HG03575 (cell line): ENCODE measurements at regions not wholly inside any gene's neighbourhood (a gene's known extent, or its start where the extent isn't known, plus 50 kb on each side); places are given as distances from the start of the nearest gene placed in this dataset.
"Not testable (repeated sequence)": the region's sequence is repeated elsewhere in the genome, so short reads cannot be mapped to it uniquely, and the experiment has no call there.

Source experiments
- ATAC-seq: cut with Tn5 transposase; IDR thresholded peaks from one replicate; pipeline ENCODE4 v1.9.1; 2021; ENCODE audit not compliant: unreplicated experiment, insufficient number of reproducible peaks, low FRiP score; ENCODE audit errors: extremely low read depth

- not testable (repeated sequence) for ATAC-seq
Measured at GRCh38 chr1:83145820-83146219, 853.1 kb downstream of the TTLL7 start.

GRCh38 chr1:83142802-83143201 is 856.1 kb downstream of the TTLL7 start:
- not testable (repeated sequence) for ATAC-seq

- not testable (repeated sequence) for ATAC-seq
Measured at GRCh38 chr1:83135524-83136157, 863.3 kb downstream of the TTLL7 start.

GRCh38 chr1:83134322-83135014 is 864.5 kb downstream of the TTLL7 start:
- not testable (repeated sequence) for ATAC-seq

- no peak for ATAC-seq
Measured at GRCh38 chr1:83131692-83131955, 867.3 kb downstream of the TTLL7 start.

GRCh38 chr1:83130886-83131691 is 867.8 kb downstream of the TTLL7 start:
- no peak for ATAC-seq

GRCh38 chr1:83129107-83129506 is 869.8 kb downstream of the TTLL7 start:
- ATAC-seq = peak; percentile 41

GRCh38 chr1:83125456-83125855 is 873.5 kb downstream of the TTLL7 start:
- ATAC-seq = no peak

- no peak for ATAC-seq
Measured at GRCh38 chr1:83123019-83123418, 875.9 kb downstream of the TTLL7 start.

GRCh38 chr1:83118472-83118871 is 880.5 kb downstream of the TTLL7 start:
- ATAC-seq = no peak

- ATAC-seq = not testable (repeated sequence)
Measured at GRCh38 chr1:83117030-83117429, 881.9 kb downstream of the TTLL7 start.

GRCh38 chr1:83115785-83116184 is 883.1 kb downstream of the TTLL7 start:
- no peak for ATAC-seq

GRCh38 chr1:83114136-83114834 is 884.6 kb downstream of the TTLL7 start:
- ATAC-seq = no peak

- no peak for ATAC-seq
Measured at GRCh38 chr1:83113652-83114051, 885.3 kb downstream of the TTLL7 start.

GRCh38 chr1:83112248-83112885 is 886.6 kb downstream of the TTLL7 start:
- no peak for ATAC-seq

- no peak for ATAC-seq
Measured at GRCh38 chr1:83110156-83110555, 888.8 kb downstream of the TTLL7 start.

GRCh38 chr1:83109692-83110091 is 889.2 kb downstream of the TTLL7 start:
- ATAC-seq = no peak

- ATAC-seq = no peak
Measured at GRCh38 chr1:83104558-83104957, 894.4 kb downstream of the TTLL7 start.

GRCh38 chr1:83103341-83103740 is 895.6 kb downstream of the TTLL7 start:
- no peak for ATAC-seq
